ENCODE measurements at regions not wholly inside any gene's neighbourhood (a gene's known extent, or its start where the extent isn't known, plus 50 kb on each side); places are given as distances from the start of the nearest gene placed in this dataset.

GRCh38 chr6:91683240-91683639 lies 1096.4 kb upstream of the MAP3K7 start:
- Histone ChIP-seq H3K27me3 (replicated peaks) (no peaks in the 10 kb centered on the region), H3K27ac (no peak overlapping the region), H3K4me3 (ENCODE audit: low read depth, low read length) (no peak overlapping the region), H3K36me3 (replicated peaks) (no peaks in the 10 kb centered on the region)
- in situ Hi-C loops (cut with HindIII; ENCODE audit: low pct_ligation_motif_present, low sequenced_read_pairs), result no loop called here
- no peak for TF ChIP-seq CTCF (IDR thresholded peaks at IDR 0.05; ENCODE audit: low read depth, low read length, missing control alignments)
- no peak for DNase-seq

- H3K27me3 ChIP-seq (replicated peaks), result no peaks in the 10 kb centered on the region
- no peaks in the 10 kb centered on the region for H3K36me3 ChIP-seq (replicated peaks)
- in situ Hi-C loops (cut with HindIII; ENCODE audit: low pct_ligation_motif_present, low sequenced_read_pairs), result no loop called here
- H3K27ac ChIP-seq, result no peak overlapping the region
- TF ChIP-seq CTCF (IDR thresholded peaks at IDR 0.05; ENCODE audit: low read depth, low read length, missing control alignments), result no peak
- DNase-seq, result no peak
- no peak overlapping the region for H3K4me3 ChIP-seq (ENCODE audit: low read depth, low read length)
These were observed 1094.4 kb upstream of the MAP3K7 start for GRCh38 chr6:91681296-91681695.

- Histone ChIP-seq H3K36me3 (replicated peaks) (no peaks in the 10 kb centered on the region), H3K4me3 (ENCODE audit: low read depth, low read length) (no peak overlapping the region), H3K27me3 (replicated peaks) (no peaks in the 10 kb centered on the region), H3K27ac (no peak overlapping the region)
- no peak for TF ChIP-seq CTCF (IDR thresholded peaks at IDR 0.05; ENCODE audit: low read depth, low read length, missing control alignments)
- in situ Hi-C loops (cut with HindIII; ENCODE audit: low pct_ligation_motif_present, low sequenced_read_pairs), result no loop called here
- DNase-seq, result no peak
These were observed 1092.0 kb upstream of the MAP3K7 start for GRCh38 chr6:91678679-91679446.

- in situ Hi-C loops (cut with HindIII; ENCODE audit: low pct_ligation_motif_present, low sequenced_read_pairs), result no loop called here
- no peak for TF ChIP-seq CTCF (IDR thresholded peaks at IDR 0.05; ENCODE audit: low read depth, low read length, missing control alignments)
- no peak overlapping the region for H3K4me3 ChIP-seq (ENCODE audit: low read depth, low read length)
These were observed 1085.3 kb upstream of the MAP3K7 start for GRCh38 chr6:91672201-91672600.

GRCh38 chr6:91669871-91670268 lies 1083.0 kb upstream of the MAP3K7 start:
- no peak for DNase-seq
- no peak overlapping the region for H3K4me3 ChIP-seq (ENCODE audit: low read depth, low read length)
- no peaks in the 10 kb centered on the region for H3K27me3 ChIP-seq (replicated peaks)
- no peak for TF ChIP-seq CTCF (IDR thresholded peaks at IDR 0.05; ENCODE audit: low read depth, low read length, missing control alignments)
- H3K36me3 ChIP-seq (replicated peaks), result no peaks in the 10 kb centered on the region
- H3K27ac ChIP-seq, result no peak overlapping the region
- in situ Hi-C loops (cut with HindIII; ENCODE audit: low pct_ligation_motif_present, low sequenced_read_pairs), result no loop called here

More at GRCh38 chr6:91672201-91672600, 1085.3 kb upstream of the MAP3K7 start:
- Histone ChIP-seq H3K27ac (no peak overlapping the region), H3K27me3 (replicated peaks) (no peaks in the 10 kb centered on the region), H3K36me3 (replicated peaks) (no peaks in the 10 kb centered on the region)
- DNase-seq, result no peak

Data from brain microvascular endothelial cell (primary cell).